BJ (cell line): ENCODE measurements at regions not wholly inside any gene's neighbourhood (a gene's known extent, or its start where the extent isn't known, plus 50 kb on each side); places are given as distances from the start of the nearest gene placed in this dataset.

Experiments
- CTCF ChIA-PET: fragments of 350-600 bp; formaldehyde crosslinking; extraction: SDS; loops from one replicate; lab custom pipeline; 2021; ENCODE audit warnings: antibody characterized with exemption, inconsistent platforms; lab: Yijun Ruan, JAX
- POLR2A ChIA-PET: fragments of 300-600 bp; sonication (Branson Sonifier 250); formaldehyde crosslinking; extraction: SDS; loops from one replicate; lab custom pipeline; 2021; ENCODE audit warnings: antibody characterized with exemption; lab: Charles Lee
- DNase-seq: peaks from one replicate; pipeline ENCODE4 v3.0.0-alpha.2; 2011; ENCODE audit warnings: low read depth
- H3K27me3 ChIP-seq: 2 replicates; pipeline ENCODE4 v1.6.0; 2011; ENCODE audit warnings: low read length; ENCODE audit not compliant: control insufficient read depth, insufficient read depth
- H3K36me3 ChIP-seq: 2 replicates; pipeline ENCODE4 v1.5.1; 2011; ENCODE audit warnings: low read length; ENCODE audit not compliant: control insufficient read depth, insufficient read depth
- H3K4me3 ChIP-seq: 2 replicates; pipeline ENCODE4 v1.5.1; 2011; ENCODE audit warnings: low read depth, mild to moderate bottlenecking, control low read depth, low read length
- TF ChIP-seq, protein P1 (sequence below): IDR thresholded peaks from 2 replicates; pipeline ENCODE4 v1.5.1; 2011; ENCODE audit warnings: low read depth, mild to moderate bottlenecking, control low read depth, inconsistent platforms, low read length, moderate library complexity; ENCODE audit not compliant: insufficient read depth

DNA sequence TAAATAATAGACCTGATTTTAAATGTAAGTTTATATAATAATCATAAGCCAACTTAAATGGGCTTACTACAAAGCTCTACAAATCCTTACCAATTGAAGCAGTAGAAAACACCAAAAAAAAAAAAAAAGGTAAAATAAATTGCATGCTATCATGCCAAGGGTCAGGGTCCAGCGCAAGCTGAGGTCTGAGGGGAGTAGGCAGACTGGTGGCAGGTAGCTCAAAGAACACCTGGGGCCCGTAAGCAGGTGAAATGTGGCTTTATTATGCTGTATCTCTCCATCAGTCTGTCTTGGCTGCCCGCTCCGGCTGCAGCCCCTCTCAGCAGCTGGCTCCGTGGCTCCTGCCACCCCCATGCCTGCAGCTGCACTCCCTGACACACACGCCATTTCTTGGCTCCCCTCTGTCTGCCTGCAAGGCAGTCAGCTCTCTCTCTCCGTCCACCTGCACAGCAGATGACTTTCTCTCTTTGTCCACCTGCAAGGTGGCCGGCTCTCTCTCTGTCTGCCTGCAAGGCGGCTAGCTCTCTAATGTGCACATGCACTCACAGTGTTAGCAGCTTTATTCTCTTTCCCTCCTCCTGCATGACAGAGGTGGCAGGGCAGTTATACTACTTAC is 209.4 kb upstream of the UGT8 start:
- ChIA-PET CTCF (interaction anchor here (0.7 to 3.3 kb wide), 4 partner anchors 271 to 419 kb away, joined by 3 to 23 read pairs (median 14); no protein-coding TSS in a partner anchor), POLR2A (no interaction called here)
- no peaks in the 10 kb centered on the region for H3K36me3 ChIP-seq
- TF ChIP-seq, protein P1, sequence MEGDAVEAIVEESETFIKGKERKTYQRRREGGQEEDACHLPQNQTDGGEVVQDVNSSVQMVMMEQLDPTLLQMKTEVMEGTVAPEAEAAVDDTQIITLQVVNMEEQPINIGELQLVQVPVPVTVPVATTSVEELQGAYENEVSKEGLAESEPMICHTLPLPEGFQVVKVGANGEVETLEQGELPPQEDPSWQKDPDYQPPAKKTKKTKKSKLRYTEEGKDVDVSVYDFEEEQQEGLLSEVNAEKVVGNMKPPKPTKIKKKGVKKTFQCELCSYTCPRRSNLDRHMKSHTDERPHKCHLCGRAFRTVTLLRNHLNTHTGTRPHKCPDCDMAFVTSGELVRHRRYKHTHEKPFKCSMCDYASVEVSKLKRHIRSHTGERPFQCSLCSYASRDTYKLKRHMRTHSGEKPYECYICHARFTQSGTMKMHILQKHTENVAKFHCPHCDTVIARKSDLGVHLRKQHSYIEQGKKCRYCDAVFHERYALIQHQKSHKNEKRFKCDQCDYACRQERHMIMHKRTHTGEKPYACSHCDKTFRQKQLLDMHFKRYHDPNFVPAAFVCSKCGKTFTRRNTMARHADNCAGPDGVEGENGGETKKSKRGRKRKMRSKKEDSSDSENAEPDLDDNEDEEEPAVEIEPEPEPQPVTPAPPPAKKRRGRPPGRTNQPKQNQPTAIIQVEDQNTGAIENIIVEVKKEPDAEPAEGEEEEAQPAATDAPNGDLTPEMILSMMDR = no peak
- no peak for DNase-seq
- peaks cover 12% of the 10 kb centered on the region for H3K27me3 ChIP-seq
- H3K4me3 ChIP-seq = no peak overlapping the region

DNA sequence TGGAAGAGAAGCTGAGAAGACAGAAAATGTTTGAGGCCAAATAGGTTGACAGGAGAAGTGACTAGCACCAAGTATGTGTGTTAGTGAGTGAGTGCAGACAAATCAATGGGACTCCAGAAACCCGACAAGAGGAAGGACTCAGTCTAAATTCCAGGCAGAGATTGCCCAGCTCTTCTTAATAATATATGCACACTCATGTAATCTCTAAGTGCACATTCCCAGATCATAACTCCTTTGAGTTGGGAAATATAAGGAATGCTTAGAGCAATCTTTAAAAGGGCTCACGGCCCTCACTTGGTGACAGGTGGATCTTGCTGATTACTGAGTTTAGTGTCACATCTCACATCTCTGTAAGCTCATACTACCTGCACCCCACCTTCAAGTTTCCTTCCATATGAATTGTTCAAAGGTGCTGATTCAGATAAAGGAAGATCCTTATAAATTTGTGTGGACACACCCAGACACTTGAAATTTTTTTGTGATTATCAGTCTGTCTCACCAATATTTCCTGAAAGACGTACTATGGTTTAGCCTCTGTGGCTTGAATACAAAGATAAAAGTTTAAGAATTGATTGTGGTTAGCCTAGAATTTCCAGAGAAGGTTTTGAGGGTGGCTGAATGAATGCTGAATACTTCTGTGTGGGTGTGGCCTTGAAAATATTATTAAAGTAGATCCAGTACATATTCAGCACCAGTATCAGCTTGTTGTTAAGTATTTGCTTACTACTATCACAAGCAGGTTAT is 205.1 kb upstream of the UGT8 start:
- CTCF ChIA-PET = interaction anchor here (1.0 to 1.6 kb wide), 3 partner anchors 10 to 303 kb away, joined by 3 to 6 read pairs (median 4); no protein-coding TSS in a partner anchor
- DNase-seq = no peak
- TF ChIP-seq, protein P1 = no peak
- POLR2A ChIA-PET = interaction anchor here (0.6 kb wide), 1 partner anchor 37 kb away, joined by 3 read pairs; no protein-coding TSS in a partner anchor
- H3K36me3 ChIP-seq = no peaks in the 10 kb centered on the region
- H3K4me3 ChIP-seq = no peak overlapping the region
- H3K27me3 ChIP-seq = peaks cover 12% of the 10 kb centered on the region

DNA sequence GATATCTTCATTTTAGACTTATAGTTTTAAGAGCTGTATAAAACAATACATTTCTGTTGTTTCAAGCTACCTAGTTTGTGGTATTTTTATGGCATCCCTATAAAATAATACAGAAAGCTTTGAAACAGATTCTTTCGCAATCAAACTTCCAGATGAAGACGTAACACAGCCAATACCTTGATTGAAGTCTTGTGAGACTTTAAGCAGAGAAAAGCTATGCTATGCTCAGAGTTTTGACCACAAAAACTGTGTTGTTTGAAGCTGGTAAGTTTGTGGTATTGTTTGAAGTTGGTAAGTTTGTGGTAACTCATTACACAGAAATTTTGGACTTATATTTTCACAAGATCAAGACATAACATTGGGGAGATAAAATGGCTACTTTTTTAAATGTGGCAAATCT is 201.8 kb upstream of the UGT8 start:
- TF ChIP-seq, protein P1 = no peak
- CTCF ChIA-PET = interaction anchor here (0.8 to 1.0 kb wide), 2 partner anchors 14 to 1002 kb away, joined by 3 read pairs; no protein-coding TSS in a partner anchor
- DNase-seq = no peak
- H3K36me3 ChIP-seq = no peaks in the 10 kb centered on the region
- H3K4me3 ChIP-seq = no peak overlapping the region
- peaks cover 5% of the 10 kb centered on the region for H3K27me3 ChIP-seq
- POLR2A ChIA-PET = no interaction called here

DNA sequence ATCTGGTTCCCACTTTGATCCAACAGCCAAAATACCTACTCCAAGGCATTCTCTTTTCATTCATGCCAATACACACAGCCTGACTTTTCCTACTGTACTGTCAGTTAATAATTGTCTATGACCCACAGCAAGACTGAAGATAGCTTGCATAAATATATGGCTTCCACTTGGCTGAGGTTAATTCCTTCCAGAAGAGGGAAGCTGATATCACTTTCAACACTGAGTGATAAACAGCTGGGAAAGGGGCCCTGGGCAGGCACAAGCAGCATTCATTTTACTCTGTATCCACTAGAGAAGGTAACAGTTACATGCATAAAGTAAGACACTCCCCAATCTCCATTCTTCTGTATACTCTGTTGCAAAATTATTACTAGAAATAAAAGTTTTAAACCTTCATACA is 200.2 kb upstream of the UGT8 start:
- peaks cover 5% of the 10 kb centered on the region for H3K27me3 ChIP-seq
- H3K36me3 ChIP-seq = no peaks in the 10 kb centered on the region
- TF ChIP-seq, protein P1 = no peak
- no peak for DNase-seq
- ChIA-PET POLR2A (no interaction called here), CTCF (interaction anchor here (0.6 to 1.0 kb wide), 2 partner anchors 11 to 316 kb away, joined by 3 to 4 read pairs; no protein-coding TSS in a partner anchor)
- no peak overlapping the region for H3K4me3 ChIP-seq

DNA sequence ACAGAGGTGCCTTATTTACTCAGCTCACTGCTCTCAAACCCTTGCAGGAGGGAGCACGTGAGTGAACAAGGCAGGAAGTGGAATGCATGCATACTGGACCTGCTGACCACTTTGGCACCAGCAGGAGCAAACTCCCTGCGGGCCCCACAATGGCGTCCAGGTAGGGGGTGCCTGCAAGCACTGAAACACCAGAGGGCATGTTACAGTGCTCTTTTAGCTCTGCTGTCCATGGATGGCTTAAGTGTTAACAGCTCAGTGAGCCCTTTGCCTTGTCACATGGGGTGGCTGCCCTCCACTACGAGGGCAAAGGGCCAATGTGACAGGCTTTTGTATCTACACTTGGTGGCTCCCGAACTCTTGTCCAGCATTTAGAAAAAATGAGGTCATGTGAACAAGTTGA is 199.5 kb upstream of the UGT8 start:
- ChIA-PET POLR2A (no interaction called here), CTCF (interaction anchor here (1.0 kb wide), 1 partner anchor 10 kb away, joined by 4 read pairs; no protein-coding TSS in a partner anchor)
- Histone ChIP-seq H3K4me3 (no peak overlapping the region), H3K27me3 (peaks cover 5% of the 10 kb centered on the region), H3K36me3 (no peaks in the 10 kb centered on the region)
- DNase-seq = no peak
- TF ChIP-seq, protein P1 = no peak
